C4-2B (cell line): ENCODE measurements at regions not wholly inside any gene's neighbourhood (a gene's known extent, or its start where the extent isn't known, plus 50 kb on each side); places are given as distances from the start of the nearest gene placed in this dataset.

ENCODE experiments used
- CTCF ChIP-seq: fragments of 450-650 bp; conservative IDR thresholded peaks from 2 replicates; pipeline ENCODE4 v1.5.1; 2017; ENCODE audit warnings: mild to moderate bottlenecking
- ZFX ChIP-seq: fragments of 450-650 bp; IDR thresholded peaks from 2 replicates; pipeline ENCODE4 v1.6.1; 2017

GRCh38 chr6:146911635-146912215 lies 292.5 kb upstream of the STXBP5 start:
- TF ChIP-seq CTCF (no peak), ZFX (no peak)
